HG03342 (cell line): ENCODE measurements at regions not wholly inside any gene's neighbourhood (a gene's known extent, or its start where the extent isn't known, plus 50 kb on each side); places are given as distances from the start of the nearest gene placed in this dataset.
"Not testable (repeated sequence)": the region's sequence is repeated elsewhere in the genome, so short reads cannot be mapped to it uniquely, and the experiment has no call there.

Experiments
- ATAC-seq: cut with Tn5 transposase; IDR thresholded peaks from one replicate; pipeline ENCODE4 v1.9.1; 2021; ENCODE audit warnings: mild to moderate bottlenecking, moderate library complexity; ENCODE audit not compliant: unreplicated experiment

DNA sequence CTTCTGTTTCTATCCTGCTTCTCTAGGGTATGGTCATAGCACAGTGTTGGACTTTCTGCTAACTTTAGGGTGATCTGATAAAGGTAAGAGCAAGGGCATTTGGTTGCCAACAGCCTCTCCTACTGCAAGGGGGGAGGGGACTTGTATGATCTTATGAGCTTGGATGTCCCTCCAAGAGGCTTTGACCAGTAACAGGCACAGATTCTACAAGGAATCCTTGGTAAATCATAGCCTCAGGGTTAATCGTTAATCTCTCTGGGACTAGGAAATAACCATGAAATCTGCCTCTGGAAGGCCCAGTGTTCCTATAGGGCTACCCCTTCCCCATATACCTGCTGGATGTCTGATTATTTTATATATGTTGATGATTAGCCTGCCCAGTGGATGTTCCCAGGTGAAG, 134.8 kb upstream of the TNFSF4 start:
- no peak for ATAC-seq

DNA sequence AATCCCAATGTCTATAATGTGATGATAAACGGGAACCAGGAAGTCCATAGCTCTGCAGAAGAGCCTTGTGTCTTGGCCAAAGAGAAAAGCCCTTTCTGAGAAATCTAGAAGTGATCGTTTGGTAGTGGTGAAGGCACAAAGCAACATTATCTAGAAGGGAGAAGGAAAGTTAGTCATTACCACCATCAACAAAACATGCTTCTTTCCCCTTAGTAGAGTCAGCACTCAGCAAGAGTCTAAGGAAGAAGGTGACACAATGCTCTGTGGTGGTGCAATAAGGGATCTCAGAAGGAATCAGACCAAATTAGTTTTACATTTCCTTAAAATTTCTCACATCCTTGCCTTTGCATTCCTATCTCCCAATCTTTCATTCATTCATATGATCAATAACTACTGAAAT, 134.4 kb upstream of the PRDX6 start:
- no peak for ATAC-seq

DNA sequence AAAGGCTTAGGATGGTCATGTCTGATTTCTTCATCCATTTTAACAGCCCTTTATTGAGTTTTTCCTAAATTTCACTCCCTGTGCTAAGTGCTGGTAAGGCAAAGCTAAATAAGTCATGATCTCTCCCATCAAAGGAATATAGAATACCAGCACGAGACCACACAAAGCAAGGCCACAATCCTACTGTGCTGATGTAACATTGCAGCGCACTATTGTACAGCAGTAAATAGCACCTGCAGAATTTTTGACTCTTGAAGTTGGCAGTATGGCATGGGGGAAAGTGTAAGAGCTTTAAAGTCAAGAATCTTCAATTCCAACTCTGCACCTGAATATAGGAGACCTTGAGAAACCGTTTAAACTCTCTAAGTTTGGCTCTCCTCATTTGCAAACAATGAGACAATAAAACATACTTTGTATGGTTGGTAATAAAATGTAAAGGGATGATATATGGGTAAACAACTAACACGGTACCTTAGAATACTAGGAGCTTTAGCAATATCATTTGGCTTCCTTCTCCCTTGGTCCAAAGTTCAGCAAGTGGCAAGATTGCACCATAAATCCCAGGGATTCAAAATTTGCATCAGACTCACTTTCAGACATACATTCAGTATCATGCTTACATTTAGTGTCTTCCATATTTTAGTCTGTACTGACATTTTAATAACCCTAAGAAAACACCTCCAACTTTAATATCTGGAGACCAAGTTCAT, 132.9 kb upstream of the PRDX6 start:
- ATAC-seq = no peak

DNA sequence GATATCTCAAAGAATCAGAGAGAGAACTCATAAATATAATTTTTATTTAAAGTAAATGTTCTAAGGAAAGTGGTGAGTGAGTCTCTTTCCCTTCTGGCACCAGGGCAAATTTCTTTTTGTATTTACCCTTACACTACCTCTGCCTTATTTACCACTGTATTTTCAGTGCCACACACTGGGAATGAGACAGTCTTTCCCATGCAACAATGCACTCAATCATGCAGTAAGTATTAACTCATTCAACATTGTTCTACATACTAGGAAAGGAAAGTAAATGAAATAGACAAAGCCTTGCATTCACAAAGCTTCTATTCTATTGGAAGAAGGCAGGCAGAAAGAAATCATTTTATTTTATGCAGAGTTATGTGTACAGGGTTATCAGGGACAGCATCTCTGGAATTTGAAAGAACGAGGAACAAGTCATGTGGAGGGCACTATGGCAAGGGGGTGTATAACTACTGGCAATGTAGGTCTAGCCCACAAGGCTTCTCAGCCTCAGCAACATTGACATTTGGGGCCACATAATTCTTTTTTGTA, 129.8 kb upstream of the PRDX6 start:
- ATAC-seq = no peak

GRCh38 chr1:173352635-173353034, 124.5 kb upstream of the PRDX6 start:
- ATAC-seq = not testable (repeated sequence)

GRCh38 chr1:173353350-173353749, 123.8 kb upstream of the PRDX6 start:
- ATAC-seq = no peak

DNA sequence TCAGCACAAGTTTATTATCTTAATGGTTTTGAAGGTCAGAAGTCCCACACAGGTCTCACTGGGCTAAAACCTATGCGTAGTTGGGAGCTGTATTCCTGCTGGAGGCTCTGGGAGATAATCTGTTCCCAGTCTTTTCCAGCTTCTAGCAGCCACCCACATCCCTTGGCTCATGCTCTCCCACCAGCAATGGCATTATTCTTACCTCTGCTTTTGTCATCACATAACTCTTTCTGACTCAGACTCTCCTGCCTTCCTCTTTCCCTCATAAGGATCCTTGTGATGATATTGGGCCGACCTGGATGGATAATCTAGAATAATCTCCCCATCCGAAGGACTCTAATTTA, 122.2 kb upstream of the PRDX6 start:
- no peak for ATAC-seq

- peak; percentile 71 for ATAC-seq
These were observed 121.7 kb upstream of the PRDX6 start for GRCh38 chr1:173355281-173356031.

- ATAC-seq = no peak
These were observed 120.9 kb upstream of the PRDX6 start for GRCh38 chr1:173356191-173356762.

DNA sequence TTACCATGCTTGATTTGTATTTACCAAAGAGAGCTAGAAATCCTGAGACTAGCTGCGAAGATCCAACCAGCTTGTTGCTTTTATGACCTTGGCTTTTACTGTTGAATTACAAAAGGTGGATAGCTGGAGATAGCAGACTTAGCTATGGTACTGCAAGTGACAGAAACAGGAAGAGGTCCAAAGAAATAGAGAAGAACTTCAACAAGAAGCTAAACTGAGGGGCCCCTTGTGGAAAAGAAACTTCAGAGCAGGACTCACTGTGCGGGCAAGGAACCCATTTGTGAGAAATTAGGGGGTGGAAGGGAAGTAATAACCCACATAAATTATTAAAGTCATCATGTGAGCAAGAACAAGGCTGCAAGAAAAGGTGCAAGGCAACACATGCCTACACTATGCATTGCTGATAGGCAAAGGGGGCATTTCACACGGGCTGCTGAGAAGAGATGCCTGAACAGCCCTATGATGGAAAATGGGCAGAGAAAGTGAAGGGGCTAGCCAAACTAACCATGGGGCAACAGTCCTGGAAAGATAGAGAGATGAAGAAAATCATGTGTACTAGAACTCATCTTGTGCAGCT, 116.6 kb upstream of the PRDX6 start:
- no peak for ATAC-seq

- ATAC-seq = no peak
These were observed 114.6 kb upstream of the PRDX6 start for GRCh38 chr1:173362543-173362942.

DNA sequence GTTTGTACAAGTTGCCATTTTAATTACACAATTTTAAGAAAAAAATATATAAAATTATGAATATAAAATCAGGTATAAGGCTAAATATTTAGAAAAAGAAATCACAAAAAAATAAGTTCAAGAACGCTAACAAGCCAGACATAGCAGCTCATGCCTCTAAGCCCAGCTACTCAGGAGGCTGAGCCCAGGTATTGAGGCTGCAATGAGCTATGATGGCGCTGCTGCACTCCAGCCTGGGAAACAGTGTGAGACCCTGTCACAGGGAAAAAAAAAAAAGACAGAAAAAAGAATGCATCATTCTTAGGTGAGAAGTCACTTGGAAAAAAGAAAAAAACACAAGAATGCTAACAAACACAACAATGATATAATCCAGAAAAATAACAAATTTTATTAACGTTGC, 112.3 kb upstream of the PRDX6 start:
- ATAC-seq = no peak

GRCh38 chr1:173365341-173365740, 111.8 kb upstream of the PRDX6 start:
- no peak for ATAC-seq

GRCh38 chr1:173367136-173367535, 110.0 kb upstream of the PRDX6 start:
- ATAC-seq = no peak

- not testable (repeated sequence) for ATAC-seq
These were observed 106.5 kb upstream of the PRDX6 start for GRCh38 chr1:173370586-173370985.

- ATAC-seq = not testable (repeated sequence)
These were observed 101.1 kb upstream of the PRDX6 start for GRCh38 chr1:173376065-173376464.

DNA sequence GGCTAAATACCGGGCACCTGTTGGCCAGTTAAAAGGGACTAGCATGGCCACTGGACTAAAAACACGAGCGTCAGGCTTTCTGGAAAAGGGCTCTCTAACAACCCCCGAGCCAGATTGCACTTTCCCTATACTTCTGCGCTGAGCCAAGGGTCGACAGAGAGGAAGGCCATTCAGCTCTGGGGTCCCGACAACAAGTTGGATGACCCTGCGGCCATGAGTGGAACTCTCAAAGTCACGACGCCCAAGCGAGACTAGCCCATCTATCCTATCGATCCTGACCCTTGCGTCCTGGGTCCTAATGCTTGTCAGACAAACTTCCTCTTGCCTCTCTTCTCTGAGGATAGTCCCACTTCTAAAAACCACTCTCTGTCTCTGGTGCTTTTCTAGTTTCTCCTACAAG, 99.9 kb upstream of the PRDX6 start:
- ATAC-seq = no peak

- ATAC-seq = no peak
These were observed 93.8 kb upstream of the PRDX6 start for GRCh38 chr1:173383351-173383750.

- no peak for ATAC-seq
These were observed 88.8 kb upstream of the PRDX6 start for GRCh38 chr1:173388352-173388751.

- ATAC-seq = no peak
These were observed 84.1 kb upstream of the PRDX6 start for GRCh38 chr1:173392895-173393658.

DNA sequence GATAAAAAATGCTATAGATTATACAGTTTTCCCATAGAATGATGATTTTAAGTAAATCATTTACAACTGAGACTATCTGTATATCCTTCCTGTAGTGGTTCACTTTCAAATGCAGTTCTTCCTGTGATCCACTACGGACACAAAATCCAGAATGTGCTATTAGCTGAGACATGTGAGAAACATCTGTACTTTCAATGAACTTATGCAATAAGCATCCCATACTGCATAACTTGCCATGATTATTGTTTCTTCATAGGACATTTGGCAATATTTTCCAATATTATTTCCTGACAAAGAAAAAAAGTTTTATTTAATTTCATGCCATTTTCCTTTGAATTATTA, 83.5 kb upstream of the PRDX6 start:
- no peak for ATAC-seq
